HG03565 (cell line): ENCODE measurements at regions not wholly inside any gene's neighbourhood (a gene's known extent, or its start where the extent isn't known, plus 50 kb on each side); places are given as distances from the start of the nearest gene placed in this dataset.

Experiments used
- ATAC-seq: cut with Tn5 transposase; IDR thresholded peaks from one replicate; pipeline ENCODE4 v1.9.1; 2021; ENCODE audit warnings: mild to moderate bottlenecking, moderate library complexity; ENCODE audit not compliant: unreplicated experiment

- ATAC-seq: no peak
These were observed 174.6 kb downstream of the CCDC71L start for GRCh38 chr7:106486331-106486730.

- no peak for ATAC-seq
These were observed 175.0 kb downstream of the CCDC71L start for GRCh38 chr7:106485919-106486318.

- no peak for ATAC-seq
These were observed 175.9 kb downstream of the CCDC71L start for GRCh38 chr7:106485031-106485551.

GRCh38 chr7:106484562-106484961 is 176.4 kb downstream of the CCDC71L start:
- ATAC-seq: no peak

- ATAC-seq: no peak
These were observed 178.9 kb downstream of the CCDC71L start for GRCh38 chr7:106482091-106482490.

GRCh38 chr7:106480616-106481031 is 180.3 kb downstream of the CCDC71L start:
- peak; percentile 11 for ATAC-seq

- peak; percentile 50 for ATAC-seq
These were observed 180.8 kb downstream of the CCDC71L start for GRCh38 chr7:106480161-106480579.

GRCh38 chr7:106476751-106477150 is 184.2 kb downstream of the CCDC71L start:
- no peak for ATAC-seq

- no peak for ATAC-seq
These were observed 188.0 kb upstream of the NAMPT start for GRCh38 chr7:106472741-106473140.

GRCh38 chr7:106471686-106472440 is 187.1 kb upstream of the NAMPT start:
- no peak for ATAC-seq

GRCh38 chr7:106471021-106471420 is 186.2 kb upstream of the NAMPT start:
- ATAC-seq: no peak

GRCh38 chr7:106466867-106467266 is 182.1 kb upstream of the NAMPT start:
- no peak for ATAC-seq

- ATAC-seq: no peak
These were observed 181.1 kb upstream of the NAMPT start for GRCh38 chr7:106465704-106466468.

GRCh38 chr7:106464651-106465050 is 179.9 kb upstream of the NAMPT start:
- ATAC-seq: no peak

GRCh38 chr7:106463851-106464611 is 179.2 kb upstream of the NAMPT start:
- ATAC-seq: no peak

- ATAC-seq: no peak
These were observed 178.2 kb upstream of the NAMPT start for GRCh38 chr7:106462914-106463482.

- no peak for ATAC-seq
These were observed 177.6 kb upstream of the NAMPT start for GRCh38 chr7:106462365-106462859.

GRCh38 chr7:106460792-106461254 is 176.0 kb upstream of the NAMPT start:
- no peak for ATAC-seq

- ATAC-seq: no peak
These were observed 174.8 kb upstream of the NAMPT start for GRCh38 chr7:106459397-106460072.

GRCh38 chr7:106457678-106458077 is 172.9 kb upstream of the NAMPT start:
- ATAC-seq: no peak
